GM23338 (cell line): ENCODE measurements at regions not wholly inside any gene's neighbourhood (a gene's known extent, or its start where the extent isn't known, plus 50 kb on each side); places are given as distances from the start of the nearest gene placed in this dataset.

Experiments
- CREB1 ChIP-seq: fragments of 250-450 bp; sonication (Bioruptor Pico); IDR thresholded peaks from 2 replicates; pipeline ENCODE4 v1.5.0; 2020; ENCODE audit warnings: low read depth, mild to moderate bottlenecking, moderate library complexity
- CTCF ChIP-seq, 2 experiments: fragments of 200-600 bp in 1 of 2; sonication (generic) in 1 of 2; conservative IDR thresholded peaks; 2 replicates each; pipeline versions ENCODE4 v1.5.1 to v1.6.1; 2016 to 2017; ENCODE audit warnings: antibody characterized with exemption in 2 of 2, low read depth in 2 of 2, mild to moderate bottlenecking in 2 of 2, moderate library complexity in 1 of 2
- ETS1 ChIP-seq: IDR thresholded peaks from 2 replicates; pipeline ENCODE4 v1.6.1; 2016; ENCODE audit warnings: antibody characterized with exemption
- EZH2 ChIP-seq: fragments of 200-600 bp; sonication (generic); IDR thresholded peaks from one replicate; pipeline ENCODE4 v1.8.0; 2017; ENCODE audit warnings: antibody characterized with exemption, mild to moderate bottlenecking, low read depth; ENCODE audit not compliant: unreplicated experiment
- EZH2phosphoT487 ChIP-seq: fragments of 200-600 bp; sonication (generic); IDR thresholded peaks from one replicate; pipeline ENCODE4 v1.8.1; 2018; ENCODE audit warnings: antibody characterized with exemption; ENCODE audit not compliant: unreplicated experiment
- JUNB ChIP-seq: IDR thresholded peaks from one replicate; pipeline ENCODE4 v1.6.1; 2016; ENCODE audit warnings: antibody characterized with exemption; ENCODE audit not compliant: unreplicated experiment
- POLR2AphosphoS5 ChIP-seq: IDR thresholded peaks from 2 replicates; pipeline ENCODE4 v1.6.1; 2016; ENCODE audit warnings: antibody characterized with exemption, low read depth
- REST ChIP-seq: IDR thresholded peaks from one replicate; pipeline ENCODE4 v1.6.1; 2018; ENCODE audit warnings: antibody characterized with exemption; ENCODE audit not compliant: unreplicated experiment
- STAT1 ChIP-seq: IDR thresholded peaks from one replicate; pipeline ENCODE4 v1.6.1; 2016; ENCODE audit warnings: antibody characterized with exemption; ENCODE audit not compliant: unreplicated experiment
- ZNF114 ChIP-seq: fragments of 250-450 bp; sonication (Bioruptor Pico); IDR thresholded peaks from 2 replicates; pipeline ENCODE4 v1.5.0; 2020; ENCODE audit warnings: mild to moderate bottlenecking, moderate library complexity
- ZNF331 ChIP-seq: fragments of 250-450 bp; sonication (Bioruptor Pico); IDR thresholded peaks from 2 replicates; pipeline ENCODE4 v1.5.0; 2020; ENCODE audit warnings: low read depth, mild to moderate bottlenecking, moderate library complexity

GRCh38 chr15:58298879-58299850 lies 132.6 kb upstream of the LIPC start:
- no peak for TF ChIP-seq EZH2
- TF ChIP-seq EZH2phosphoT487 = no peak
- TF ChIP-seq CTCF (conservative IDR thresholded peaks at IDR 0.05; ENCODE audit: low read depth in 2 of 2) = no peak
- TF ChIP-seq JUNB = no peak
- TF ChIP-seq ZNF331 (CRISPR knock-in tag) = no peak
- no peak for TF ChIP-seq POLR2AphosphoS5
- no peak for TF ChIP-seq REST
- TF ChIP-seq CREB1 = no peak
- TF ChIP-seq STAT1 = no peak
- TF ChIP-seq ETS1 = no peak
- TF ChIP-seq ZNF114 = no peak
